Stimulated activated CD4-positive, alpha-beta T cell treated with anti-CD3 and anti-CD28 coated beads, Interleukin-12 subunit alpha, Interleukin-12 subunit beta, amount 100 ng/mL, for 24 hours (primary cell): ENCODE measurements at regions not wholly inside any gene's neighbourhood (a gene's known extent, or its start where the extent isn't known, plus 50 kb on each side); places are given as distances from the start of the nearest gene placed in this dataset.

ENCODE experiments used
- DNase-seq, 2 experiments: peaks; one replicate each; pipeline ENCODE4 v3.0.0-alpha.2; 2020; ENCODE audit warnings: low read depth in 2 of 2

DNA sequence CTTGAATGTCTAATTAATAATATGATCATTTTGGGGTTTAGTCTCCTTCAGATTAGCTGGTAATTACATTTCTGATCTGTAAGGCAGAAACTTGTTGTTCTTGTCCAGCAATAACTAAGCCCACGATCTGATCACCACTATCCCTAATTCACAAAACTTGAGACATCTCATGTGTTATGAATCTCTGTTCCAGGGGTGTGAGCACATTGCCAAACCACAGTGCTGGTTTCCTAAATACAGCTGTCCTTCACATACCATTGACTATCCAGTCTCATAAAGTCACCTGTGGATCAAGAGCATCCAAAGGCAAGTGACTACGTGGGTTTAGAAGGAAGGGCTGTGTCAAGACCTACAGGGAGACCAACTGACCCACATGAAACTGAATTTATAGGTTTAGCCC is 134.1 kb upstream of the PRLR start:
- no peak for DNase-seq

DNA sequence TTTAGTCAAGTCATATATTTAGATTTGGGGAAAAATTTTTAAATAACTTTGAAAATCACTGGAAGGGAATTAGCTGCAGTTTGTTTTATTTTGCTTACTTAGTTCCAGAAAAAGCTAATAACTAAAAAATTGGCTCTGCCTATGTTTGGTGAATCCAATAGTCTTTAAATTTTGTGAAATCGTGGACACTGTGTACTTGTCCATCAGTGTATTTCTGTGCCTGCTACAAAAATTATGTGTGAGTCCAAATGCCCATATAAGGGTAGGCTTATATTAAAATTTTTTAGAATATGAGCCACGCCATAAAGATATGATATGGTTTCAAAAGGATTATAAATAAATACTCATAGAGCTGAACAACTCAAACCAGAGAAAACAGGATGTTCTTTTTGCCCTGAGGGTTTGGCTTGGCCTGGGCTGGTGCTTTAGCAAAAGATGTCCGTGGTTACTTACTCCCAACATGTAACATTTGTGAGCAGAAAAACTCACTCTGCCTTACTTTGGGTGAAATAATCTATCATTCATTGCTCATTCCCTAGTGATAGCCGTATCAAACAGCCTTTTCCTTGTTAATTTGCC is 133.2 kb upstream of the PRLR start:
- no peak for DNase-seq

DNA sequence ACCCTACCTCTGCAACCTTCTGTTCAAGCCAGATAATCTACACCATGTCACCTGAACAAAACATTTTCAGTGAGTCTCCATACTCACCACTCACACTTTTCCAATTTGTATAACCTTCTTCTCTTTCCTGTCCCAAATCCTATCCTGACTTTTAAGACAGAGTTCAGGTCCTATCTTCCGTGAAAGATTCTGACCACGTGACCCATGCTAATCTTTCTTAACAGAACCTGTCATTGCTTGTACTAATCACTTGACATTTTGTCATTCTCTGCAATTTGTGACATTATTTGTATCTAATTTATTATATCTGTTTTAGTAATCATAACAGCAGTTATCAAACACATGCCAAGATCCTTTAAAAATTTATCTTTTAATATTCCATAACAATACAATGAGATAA is 132.5 kb upstream of the PRLR start:
- no peak for DNase-seq

- no peak for DNase-seq
Measured at GRCh38 chr5:35360671-35361070, 130.4 kb upstream of the PRLR start.

- DNase-seq: no peak
Measured at GRCh38 chr5:35359859-35360258, 129.6 kb upstream of the PRLR start.

DNA sequence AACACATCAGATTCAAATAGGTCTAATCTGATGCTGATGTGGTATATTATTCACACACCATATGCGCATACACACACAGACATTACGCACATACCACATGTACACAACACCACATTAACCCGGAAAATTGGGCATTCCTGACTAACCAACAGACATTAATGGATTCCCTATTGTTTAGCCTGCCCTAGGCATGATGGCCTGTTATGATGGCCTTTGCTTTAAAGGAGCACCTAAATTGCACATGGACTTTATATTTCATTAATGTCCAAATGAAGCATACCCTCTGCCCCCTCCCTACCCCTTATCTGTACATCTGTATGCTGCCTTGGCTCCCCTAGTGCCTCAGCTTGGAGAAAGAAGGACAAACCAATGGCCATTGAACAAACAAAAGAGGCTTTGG is 127.7 kb upstream of the PRLR start:
- no peak for DNase-seq

GRCh38 chr5:35356725-35357124 is 126.4 kb upstream of the PRLR start:
- DNase-seq: no peak

DNA sequence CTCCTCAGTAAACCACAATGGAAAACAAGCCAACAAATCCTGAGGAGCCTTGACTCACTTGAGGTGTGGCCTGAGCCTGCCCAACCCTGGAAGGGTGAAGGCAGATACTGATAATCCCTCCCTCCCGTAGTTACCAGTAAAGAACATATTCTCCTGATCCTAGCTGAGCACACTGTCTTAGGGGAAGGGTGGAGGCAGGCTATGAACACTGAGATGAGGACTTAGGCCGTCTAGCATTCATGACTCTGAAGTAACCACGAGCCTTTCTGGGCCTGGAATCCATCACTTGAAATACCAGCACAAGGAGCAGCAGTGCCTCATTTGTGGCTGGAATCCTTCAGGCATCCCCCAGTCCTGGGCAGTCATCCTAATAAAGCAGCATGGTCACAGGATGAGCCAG is 124.5 kb upstream of the PRLR start:
- DNase-seq: no peak

DNA sequence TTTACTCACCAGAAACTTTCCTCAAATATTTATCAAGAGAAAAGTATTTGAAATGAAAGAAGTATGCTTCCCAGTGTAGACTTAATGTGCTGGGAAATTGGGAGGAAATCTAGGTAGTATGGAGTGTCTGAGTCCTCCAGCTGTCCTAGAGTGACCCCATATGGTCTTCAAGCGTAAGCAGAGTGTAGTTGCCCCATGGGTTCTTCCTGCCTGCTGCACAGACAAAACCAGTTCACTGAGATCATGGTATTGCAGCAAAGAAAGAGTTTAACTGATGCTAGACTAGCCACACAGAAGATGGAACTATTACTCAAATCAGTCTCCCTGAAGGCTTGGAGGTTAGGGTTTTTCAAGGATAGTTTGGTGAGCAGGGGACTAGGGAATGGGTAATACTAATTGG is 114.9 kb upstream of the PRLR start:
- no peak for DNase-seq

DNA sequence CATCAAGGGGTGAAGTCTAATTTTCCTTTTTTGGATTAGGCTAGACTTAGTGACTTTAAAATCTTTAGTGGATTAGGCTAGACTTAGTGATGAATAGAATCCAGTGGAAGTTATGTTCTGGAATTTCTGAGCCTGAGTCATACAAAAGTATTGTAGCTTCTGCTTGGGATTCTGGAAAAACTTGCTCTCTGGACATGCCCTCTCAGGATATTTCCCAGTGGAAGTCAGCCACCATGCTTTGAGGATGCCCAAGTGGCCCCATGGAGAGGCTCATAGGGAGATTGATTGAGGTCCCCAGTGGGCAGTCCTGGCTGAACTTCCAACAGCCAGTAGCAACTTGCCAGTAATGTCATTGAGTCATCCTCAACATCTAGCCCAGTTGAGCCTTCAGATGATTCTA is 112.4 kb upstream of the PRLR start:
- no peak for DNase-seq

DNA sequence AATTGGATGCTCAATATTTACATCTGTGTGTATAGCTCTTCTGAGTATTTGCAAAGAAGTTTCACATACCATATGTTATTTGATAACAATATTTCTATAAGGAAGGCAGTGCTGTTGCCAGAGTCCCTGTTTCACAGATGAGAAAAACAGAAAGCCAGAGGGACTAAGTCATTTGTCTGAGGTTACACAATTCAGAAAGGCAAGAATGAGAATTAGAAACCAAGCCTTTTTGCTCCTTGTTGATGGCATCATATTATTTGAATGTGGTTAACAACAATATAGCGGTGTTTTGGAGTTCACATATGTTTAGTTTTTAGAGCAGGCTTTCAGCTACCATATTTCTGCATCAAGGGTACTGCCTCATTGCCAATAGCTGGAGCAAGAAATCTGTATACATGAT is 110.9 kb upstream of the PRLR start:
- no peak for DNase-seq

DNA sequence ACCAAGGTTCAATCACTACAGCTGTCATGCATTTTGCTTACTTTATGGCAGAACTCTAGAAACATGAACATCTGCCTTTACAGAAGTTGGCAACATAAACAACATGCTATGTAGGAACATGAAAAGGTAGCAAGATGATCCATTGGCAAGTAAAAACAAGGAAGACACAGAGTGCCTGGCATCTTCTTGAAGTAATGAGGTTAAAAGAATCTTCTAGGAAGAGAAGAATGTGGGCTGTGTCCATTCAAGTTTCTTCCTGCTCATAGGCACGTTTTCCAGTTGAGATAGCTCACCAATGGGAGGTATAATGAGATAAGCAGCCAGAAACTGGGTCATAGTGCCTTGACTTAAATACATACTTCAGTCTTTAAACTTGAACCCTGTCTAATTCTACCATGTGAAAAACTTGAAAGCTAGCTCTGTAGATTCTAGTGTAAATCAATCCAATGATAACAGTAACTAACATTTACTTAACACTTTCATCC is 109.4 kb upstream of the PRLR start:
- DNase-seq: no peak

DNA sequence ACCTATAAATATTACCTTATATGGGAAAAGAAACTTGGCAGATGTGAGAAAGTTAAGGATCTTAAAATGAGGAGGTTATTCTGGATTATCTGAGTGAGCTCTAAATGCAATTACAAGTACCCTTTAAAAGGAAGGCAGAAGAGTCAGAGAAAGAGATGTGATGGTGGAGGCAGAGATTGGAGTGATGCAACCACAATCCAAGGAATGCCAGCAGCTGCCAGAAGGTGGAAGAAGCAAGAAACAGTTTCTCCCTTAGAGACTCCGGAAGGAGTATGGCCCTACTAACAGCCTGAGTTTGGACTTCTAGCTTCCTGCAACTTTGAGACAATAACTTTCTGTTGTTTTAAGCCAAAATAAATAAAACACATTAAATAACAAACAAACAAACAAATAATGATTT is 108.7 kb upstream of the PRLR start:
- no peak for DNase-seq

DNA sequence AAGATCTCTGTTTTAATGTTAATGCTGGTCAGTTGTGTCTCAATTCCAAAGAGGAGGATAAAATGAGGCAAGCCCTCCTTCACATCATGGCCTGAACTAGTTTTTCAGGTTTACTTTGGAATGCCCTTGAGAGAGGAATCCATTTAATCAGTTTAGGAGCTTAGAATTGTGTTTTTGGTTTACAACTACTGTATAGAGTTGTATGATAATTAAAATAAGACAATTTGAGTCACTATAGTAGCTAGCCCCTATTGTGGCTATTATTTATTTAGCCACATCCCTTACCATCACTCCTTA is 107.8 kb upstream of the PRLR start:
- DNase-seq: no peak

DNA sequence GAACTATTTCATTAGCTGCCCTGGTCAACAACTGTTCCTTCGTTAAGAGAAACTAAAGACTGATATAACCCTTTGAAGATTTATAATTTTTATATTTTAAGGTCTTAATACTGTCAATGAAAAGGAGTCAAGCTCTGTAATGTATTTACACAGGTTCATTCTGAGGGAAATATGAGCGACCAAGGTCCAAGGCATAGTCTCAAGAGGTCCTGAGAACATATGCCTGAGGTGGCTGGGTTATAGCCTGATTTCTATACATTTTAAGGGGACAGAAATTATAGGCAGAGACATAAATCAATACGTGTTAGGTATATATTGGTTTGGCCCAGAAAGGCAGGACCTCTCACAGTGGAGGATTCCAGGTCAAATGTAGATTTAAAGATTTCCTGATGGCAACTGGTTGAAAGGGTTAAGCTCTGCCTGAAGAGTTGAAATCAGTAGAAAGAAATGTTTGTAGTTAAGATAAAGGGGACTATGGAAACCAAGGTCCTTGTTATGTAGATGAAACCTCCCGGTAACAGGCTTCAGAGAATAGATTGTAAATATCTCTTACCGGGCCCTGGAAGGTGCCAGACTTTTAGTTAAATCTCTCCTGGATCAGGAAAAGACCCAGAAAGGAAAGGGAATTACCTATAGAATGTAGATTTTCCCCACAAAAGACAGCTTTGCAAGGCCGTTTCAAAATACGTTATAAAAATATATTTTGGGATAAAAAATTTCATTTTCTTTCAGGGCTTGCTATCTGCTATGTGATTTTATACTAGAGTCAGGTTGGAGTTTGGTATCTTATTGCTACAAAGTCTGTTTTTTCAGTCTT is 107.3 kb upstream of the PRLR start:
- no peak for DNase-seq

GRCh38 chr5:35336230-35336629 is 105.9 kb upstream of the PRLR start:
- DNase-seq: no peak

- no peak for DNase-seq
Measured at GRCh38 chr5:35335752-35336151, 105.5 kb upstream of the PRLR start.

- DNase-seq: no peak
Measured at GRCh38 chr5:35333366-35333765, 103.1 kb upstream of the PRLR start.

DNA sequence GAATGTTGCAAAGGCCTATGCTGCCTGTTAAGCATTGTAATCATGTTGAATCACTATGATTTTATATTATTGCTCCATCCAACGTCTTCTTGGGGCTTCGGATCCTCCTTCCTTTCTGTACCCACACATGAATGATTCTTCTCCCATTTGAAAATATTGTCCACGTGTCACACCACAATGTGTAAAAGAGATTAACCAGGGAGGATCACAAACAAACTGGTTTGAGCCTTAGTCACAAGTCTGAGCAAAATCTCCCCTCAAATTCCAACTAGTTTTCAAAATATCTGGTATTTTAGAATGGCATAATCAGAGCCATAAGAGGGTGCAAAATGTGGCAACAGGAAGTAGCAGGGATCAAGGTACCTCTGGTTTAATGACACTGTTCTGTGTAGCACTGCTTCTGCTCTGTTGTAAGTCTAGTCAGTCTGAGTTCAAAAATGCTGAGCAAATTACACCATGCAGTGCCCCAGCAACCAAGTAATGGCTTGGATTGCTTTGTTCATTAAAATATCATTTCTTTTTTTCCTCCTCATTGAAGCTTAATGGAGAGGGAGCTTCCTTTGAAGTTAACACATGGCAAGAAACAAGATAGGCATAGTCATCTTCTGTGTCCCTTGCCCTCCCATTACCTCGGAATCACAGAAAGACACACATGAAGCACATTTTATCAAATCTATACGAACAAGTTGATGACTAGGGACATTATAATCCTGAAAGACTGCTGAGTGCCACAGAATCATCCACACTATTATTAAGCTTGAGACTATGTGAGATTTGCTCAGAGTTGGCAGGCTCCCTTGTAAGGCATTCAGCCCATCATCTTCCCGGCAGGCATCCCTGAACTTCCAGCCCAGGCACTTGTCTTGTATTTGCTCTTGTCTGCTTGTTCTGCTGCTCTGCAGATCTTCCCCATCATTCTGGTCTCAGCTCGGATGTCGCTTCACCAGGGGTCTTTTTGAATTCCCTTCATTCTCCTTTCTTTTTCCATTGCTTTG is 102.0 kb upstream of the PRLR start:
- no peak for DNase-seq

DNA sequence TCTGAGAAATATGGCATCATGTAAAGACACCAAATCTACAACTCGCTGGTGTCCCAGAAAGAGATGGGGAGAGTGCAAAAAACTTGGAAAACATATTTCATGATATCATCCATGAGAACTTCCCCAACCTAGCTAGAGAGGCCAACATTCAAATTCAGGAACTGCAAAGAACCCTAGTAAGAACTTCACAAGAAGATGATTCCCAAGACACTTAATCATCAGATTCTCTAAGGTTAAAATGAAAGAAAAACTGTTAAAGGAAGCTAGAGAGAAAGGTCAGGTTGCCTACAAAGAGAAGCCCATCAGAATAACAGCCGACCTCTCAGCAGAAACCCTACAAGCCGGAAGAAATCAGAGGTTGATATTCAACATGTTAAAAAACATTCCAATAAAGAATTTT is 95.5 kb upstream of the PRLR start:
- no peak for DNase-seq

DNA sequence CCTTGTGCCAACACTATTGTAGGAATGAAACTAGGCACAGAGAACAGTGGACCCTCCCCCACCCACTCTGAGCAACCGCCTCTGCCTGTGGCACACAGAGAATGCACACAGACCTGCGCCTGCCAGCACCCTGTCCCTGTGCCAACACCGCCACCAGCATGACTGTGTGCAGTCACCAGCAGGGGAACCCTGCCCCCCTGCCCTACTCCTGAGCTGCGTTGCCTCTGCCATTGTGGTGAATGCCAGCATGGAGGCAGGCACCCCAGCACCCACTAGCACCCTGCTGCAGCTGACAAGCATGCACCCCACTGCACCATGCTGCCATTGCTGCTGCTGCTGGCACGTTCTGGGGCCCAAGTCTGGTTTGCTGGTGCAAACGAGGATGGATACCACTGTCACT is 94.4 kb upstream of the PRLR start:
- no peak for DNase-seq

DNA sequence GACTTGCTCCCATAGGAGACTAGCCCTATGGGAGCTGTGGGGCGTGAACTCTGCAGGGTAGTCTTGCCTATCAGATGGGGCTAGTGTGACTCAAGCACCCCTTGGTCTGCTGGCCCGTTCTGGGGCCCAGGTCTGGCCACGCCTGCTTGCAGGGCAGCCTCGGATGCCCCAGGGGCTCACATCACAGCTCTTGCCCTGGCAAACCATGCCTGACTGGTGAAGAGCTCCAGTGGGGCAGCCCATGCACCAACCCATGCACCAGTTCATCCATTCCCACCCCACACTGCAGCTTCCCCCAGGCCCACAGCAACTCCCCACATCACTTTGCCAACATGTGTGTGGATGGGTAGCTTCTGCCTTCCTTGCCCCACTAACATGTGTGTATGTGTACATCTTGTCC is 93.9 kb upstream of the PRLR start:
- DNase-seq: no peak

DNA sequence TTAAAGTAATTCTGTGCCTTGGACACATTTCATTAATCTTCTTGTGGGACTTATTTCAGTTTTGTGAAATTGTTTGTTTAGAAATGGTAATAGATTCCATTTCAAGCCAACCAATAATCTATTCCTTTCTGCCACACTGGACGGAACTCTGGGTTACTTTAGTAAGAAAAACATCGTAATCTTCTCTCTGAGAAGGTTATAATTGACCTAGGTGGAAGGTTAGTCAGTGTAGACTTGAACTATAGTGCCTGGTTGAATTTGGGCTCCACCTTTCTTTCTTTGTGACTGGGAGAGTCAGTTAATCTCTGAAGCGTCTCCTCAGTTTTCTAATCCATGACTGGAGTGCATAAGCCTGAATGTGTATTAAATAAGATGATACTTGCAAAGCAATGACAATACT is 89.7 kb upstream of the PRLR start:
- DNase-seq: no peak
